Caco-2 (cell line): ENCODE measurements at regions not wholly inside any gene's neighbourhood (a gene's known extent, or its start where the extent isn't known, plus 50 kb on each side); places are given as distances from the start of the nearest gene placed in this dataset.
"Not testable (repeated sequence)": the region's sequence is repeated elsewhere in the genome, so short reads cannot be mapped to it uniquely, and the experiment has no call there.

Experiments
- BruUV-seq: library from RNA; stranded (reverse); fragments of 400-500 nt; replicated peaks from 2 replicates; lab custom pipeline; 2021; lab: Mats Ljungman, UMichigan
- CTCF ChIA-PET: fragments of 300-600 bp; sonication (Branson Sonifier 250); formaldehyde crosslinking; loops from one replicate; lab custom pipeline; 2022; ENCODE audit warnings: antibody characterized with exemption; lab: Charles Lee
- POLR2A ChIA-PET: fragments of 300-600 bp; sonication (Branson Sonifier 250); formaldehyde crosslinking; loops from one replicate; lab custom pipeline; 2022; ENCODE audit warnings: antibody characterized with exemption; lab: Charles Lee
- DNase-seq, 2 experiments: peaks; one replicate each; pipeline versions ENCODE4 v3.0.0 to v3.0.0-alpha.2; 2020 to 2022
- H3K27me3 ChIP-seq: replicated peaks from 2 replicates; pipeline ENCODE4 v1.6.0; 2011; ENCODE audit warnings: low read length; ENCODE audit not compliant: control insufficient read depth, insufficient read depth
- H3K36me3 ChIP-seq: 2 replicates; pipeline ENCODE4 v1.5.1; 2011; ENCODE audit warnings: low read length; ENCODE audit not compliant: control insufficient read depth, insufficient read depth
- H3K4me1 ChIP-seq: fragments of 250-450 bp; sonication (Bioruptor Pico); 2 replicates; pipeline ENCODE4 v1.5.1; 2020; ENCODE audit warnings: mild to moderate bottlenecking
- H3K4me3 ChIP-seq: 2 replicates; pipeline ENCODE4 v1.5.1; 2011; ENCODE audit warnings: low read depth, mild to moderate bottlenecking, control low read depth, low read length
- H3K9me3 ChIP-seq: fragments of 250-450 bp; sonication (Bioruptor Pico); 2 replicates; pipeline ENCODE4 v1.5.1; 2020; ENCODE audit warnings: mild to moderate bottlenecking, moderate library complexity
- H3K27ac Mint-ChIP-seq: one replicate; pipeline ENCODE4 v1.8.0; 2022; ENCODE audit warnings: mixed read lengths; ENCODE audit not compliant: unreplicated experiment
- H3K27me3 Mint-ChIP-seq: one replicate; pipeline ENCODE4 v1.8.0; 2022; ENCODE audit warnings: mixed read lengths; ENCODE audit not compliant: insufficient read depth, unreplicated experiment
- H3K36me3 Mint-ChIP-seq: one replicate; pipeline ENCODE4 v1.8.0; 2022; ENCODE audit warnings: mild to moderate bottlenecking, mixed read lengths; ENCODE audit not compliant: insufficient read depth, unreplicated experiment
- H3K4me1 Mint-ChIP-seq: one replicate; pipeline ENCODE4 v1.8.0; 2022; ENCODE audit warnings: low read depth, mixed read lengths; ENCODE audit not compliant: unreplicated experiment
- H3K4me3 Mint-ChIP-seq: one replicate; pipeline ENCODE4 v1.8.0; 2022; ENCODE audit warnings: mild to moderate bottlenecking, moderate library complexity, mixed read lengths; ENCODE audit not compliant: unreplicated experiment
- H3K9me3 Mint-ChIP-seq: one replicate; pipeline ENCODE4 v1.8.0; 2022; ENCODE audit warnings: mixed read lengths; ENCODE audit not compliant: unreplicated experiment
- CTCF ChIP-seq, 2 experiments: fragments of 200-600 bp in 1 of 2; IDR thresholded peaks; 1 replicate in 1 of 2; 2 replicates in 1 of 2; pipeline versions ENCODE4 v1.5.1 to v1.8.0; 2011 to 2022; ENCODE audit warnings: antibody characterized with exemption in 1 of 2, control low read depth in 1 of 2, inconsistent platforms in 1 of 2, low read depth in 1 of 2, low read length in 1 of 2, mild to moderate bottlenecking in 1 of 2, moderate library complexity in 1 of 2; ENCODE audit not compliant: insufficient read depth in 1 of 2, severe bottlenecking in 1 of 2, unreplicated experiment in 1 of 2
- intact Hi-C: fragments of 100-400 bp; cut with micrococcal nuclease; formaldehyde crosslinking; loops from one replicate; pipeline ENCODE4 v1.10.0; 2022; ENCODE audit not compliant: unreplicated experiment

- Histone ChIP-seq H3K9me3 (0 out of 2 replicates have a peak, but pooled peaks cover 4% of the 10 kb centered on the region), H3K27me3 (no peaks in the 10 kb centered on the region), H3K4me3 (no peak overlapping the region), H3K36me3 (no peaks in the 10 kb centered on the region), H3K4me1 (no peaks in the 10 kb centered on the region)
- TF ChIP-seq CTCF (IDR thresholded peaks at IDR 0.05; ENCODE audit: insufficient read depth in 1 of 2, low read depth in 1 of 2, low read length in 1 of 2, severe bottlenecking in 1 of 2, unreplicated experiment in 1 of 2) = no peak
- no peak overlapping the region for H3K27ac Mint-ChIP-seq
- ChIA-PET POLR2A (no interaction called here), CTCF (no interaction called here)
- no peak for DNase-seq
- intact Hi-C loops = no loop called here
- no peaks in the 10 kb centered on the region for H3K36me3 Mint-ChIP-seq
- no peaks in the 10 kb centered on the region for H3K4me1 Mint-ChIP-seq
- H3K9me3 Mint-ChIP-seq = peaks cover 2% of the 10 kb centered on the region
- no peaks in the 10 kb centered on the region for H3K27me3 Mint-ChIP-seq
- H3K4me3 Mint-ChIP-seq = no peak overlapping the region
- no TSS peak for BruUV-seq
These were observed 407.9 kb upstream of the BTBD3 start for GRCh38 chr20:11509776-11510175.

DNA sequence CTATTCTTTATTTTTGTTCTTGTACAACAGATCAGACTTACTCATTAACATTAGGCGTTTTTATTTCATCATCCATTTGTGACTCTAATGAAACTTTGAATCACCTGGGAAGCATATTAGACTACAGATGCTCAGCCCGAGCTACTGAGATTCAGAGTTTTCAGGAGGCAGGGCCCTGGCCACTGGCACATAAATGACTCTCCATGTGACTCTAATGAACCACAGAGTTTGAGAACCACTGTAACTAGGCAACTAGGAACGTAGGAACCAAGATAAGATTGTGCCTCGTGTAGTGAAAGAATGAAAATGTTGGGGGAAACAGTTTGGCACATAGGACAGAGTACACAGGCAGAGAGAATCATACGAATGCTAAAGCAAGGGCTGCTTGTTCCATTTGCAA is 405.9 kb upstream of the BTBD3 start:
- H3K9me3 Mint-ChIP-seq = no peaks in the 10 kb centered on the region
- H3K27me3 ChIP-seq = no peaks in the 10 kb centered on the region
- no peaks in the 10 kb centered on the region for H3K4me1 Mint-ChIP-seq
- H3K4me3 Mint-ChIP-seq = no peak overlapping the region
- DNase-seq = no peak
- intact Hi-C loops = no loop called here
- POLR2A ChIA-PET = no interaction called here
- H3K9me3 ChIP-seq = 0 out of 2 replicates have a peak, but pooled peaks cover 4% of the 10 kb centered on the region
- H3K27ac Mint-ChIP-seq = no peak overlapping the region
- no peak for TF ChIP-seq CTCF (IDR thresholded peaks at IDR 0.05; ENCODE audit: insufficient read depth in 1 of 2, low read depth in 1 of 2, low read length in 1 of 2, severe bottlenecking in 1 of 2, unreplicated experiment in 1 of 2)
- no peak overlapping the region for H3K4me3 ChIP-seq
- no peaks in the 10 kb centered on the region for H3K36me3 Mint-ChIP-seq
- no peaks in the 10 kb centered on the region for H3K27me3 Mint-ChIP-seq
- BruUV-seq = no TSS peak
- CTCF ChIA-PET = no interaction called here
- no peaks in the 10 kb centered on the region for H3K36me3 ChIP-seq
- no peaks in the 10 kb centered on the region for H3K4me1 ChIP-seq

- H3K27me3 Mint-ChIP-seq, H3K4me3 ChIP-seq, CTCF ChIA-PET, DNase-seq, H3K36me3 ChIP-seq, H3K36me3 Mint-ChIP-seq, H3K4me1 ChIP-seq, H3K9me3 ChIP-seq, H3K4me1 Mint-ChIP-seq, intact Hi-C loops, H3K9me3 Mint-ChIP-seq, H3K27ac Mint-ChIP-seq, H3K27me3 ChIP-seq, BruUV-seq, H3K4me3 Mint-ChIP-seq, POLR2A ChIA-PET: not testable (repeated sequence)
These were observed 404.4 kb upstream of the BTBD3 start for GRCh38 chr20:11513241-11513745.

GRCh38 chr20:11516448-11516847 is 401.2 kb upstream of the BTBD3 start:
- CTCF ChIA-PET = no interaction called here
- H3K27me3 Mint-ChIP-seq = no peaks in the 10 kb centered on the region
- no peak overlapping the region for H3K4me3 Mint-ChIP-seq
- intact Hi-C loops = no loop called here
- H3K27me3 ChIP-seq = no peaks in the 10 kb centered on the region
- H3K9me3 Mint-ChIP-seq = no peaks in the 10 kb centered on the region
- no peaks in the 10 kb centered on the region for H3K36me3 Mint-ChIP-seq
- no peak overlapping the region for H3K27ac Mint-ChIP-seq
- no TSS peak for BruUV-seq
- no peaks in the 10 kb centered on the region for H3K36me3 ChIP-seq
- no peak overlapping the region for H3K4me3 ChIP-seq
- no peaks in the 10 kb centered on the region for H3K4me1 Mint-ChIP-seq
- TF ChIP-seq CTCF (IDR thresholded peaks at IDR 0.05; ENCODE audit: insufficient read depth in 1 of 2, low read depth in 1 of 2, low read length in 1 of 2, severe bottlenecking in 1 of 2, unreplicated experiment in 1 of 2) = no peak
- POLR2A ChIA-PET = no interaction called here
- H3K4me1 ChIP-seq = no peaks in the 10 kb centered on the region
- no peak for DNase-seq
- H3K9me3 ChIP-seq = 0 out of 2 replicates have a peak, but pooled peaks cover 4% of the 10 kb centered on the region
